GM12872 (cell line): ENCODE measurements at regions not wholly inside any gene's neighbourhood (a gene's known extent, or its start where the extent isn't known, plus 50 kb on each side); places are given as distances from the start of the nearest gene placed in this dataset.

ENCODE experiments used
- TF ChIP-seq, protein P1 (sequence below): IDR thresholded peaks from 3 replicates; pipeline ENCODE4 v1.5.1; 2011; ENCODE audit warnings: low read depth, mild to moderate bottlenecking, low read length, moderate library complexity; ENCODE audit not compliant: insufficient read depth

DNA sequence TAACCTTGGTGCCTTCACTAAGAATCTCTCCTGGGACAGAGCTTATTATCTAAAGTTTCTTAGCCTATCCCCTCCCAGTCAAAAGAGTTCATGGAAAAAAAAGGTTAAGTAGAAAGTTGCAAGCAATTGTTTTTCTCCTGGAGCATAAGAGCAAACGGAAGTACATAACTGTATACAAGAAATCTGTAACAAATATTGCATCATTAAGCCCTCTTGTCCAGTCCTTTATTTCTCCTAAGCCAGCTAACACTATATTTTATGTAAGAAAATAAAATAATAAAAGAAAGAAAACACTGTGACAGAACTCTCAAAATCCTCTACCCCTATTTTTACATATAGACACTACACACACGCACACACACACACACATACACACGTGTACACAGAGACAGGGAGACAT, 255.3 kb downstream of the NAF1 start:
- TF ChIP-seq, protein P1, sequence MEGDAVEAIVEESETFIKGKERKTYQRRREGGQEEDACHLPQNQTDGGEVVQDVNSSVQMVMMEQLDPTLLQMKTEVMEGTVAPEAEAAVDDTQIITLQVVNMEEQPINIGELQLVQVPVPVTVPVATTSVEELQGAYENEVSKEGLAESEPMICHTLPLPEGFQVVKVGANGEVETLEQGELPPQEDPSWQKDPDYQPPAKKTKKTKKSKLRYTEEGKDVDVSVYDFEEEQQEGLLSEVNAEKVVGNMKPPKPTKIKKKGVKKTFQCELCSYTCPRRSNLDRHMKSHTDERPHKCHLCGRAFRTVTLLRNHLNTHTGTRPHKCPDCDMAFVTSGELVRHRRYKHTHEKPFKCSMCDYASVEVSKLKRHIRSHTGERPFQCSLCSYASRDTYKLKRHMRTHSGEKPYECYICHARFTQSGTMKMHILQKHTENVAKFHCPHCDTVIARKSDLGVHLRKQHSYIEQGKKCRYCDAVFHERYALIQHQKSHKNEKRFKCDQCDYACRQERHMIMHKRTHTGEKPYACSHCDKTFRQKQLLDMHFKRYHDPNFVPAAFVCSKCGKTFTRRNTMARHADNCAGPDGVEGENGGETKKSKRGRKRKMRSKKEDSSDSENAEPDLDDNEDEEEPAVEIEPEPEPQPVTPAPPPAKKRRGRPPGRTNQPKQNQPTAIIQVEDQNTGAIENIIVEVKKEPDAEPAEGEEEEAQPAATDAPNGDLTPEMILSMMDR, result no peak

DNA sequence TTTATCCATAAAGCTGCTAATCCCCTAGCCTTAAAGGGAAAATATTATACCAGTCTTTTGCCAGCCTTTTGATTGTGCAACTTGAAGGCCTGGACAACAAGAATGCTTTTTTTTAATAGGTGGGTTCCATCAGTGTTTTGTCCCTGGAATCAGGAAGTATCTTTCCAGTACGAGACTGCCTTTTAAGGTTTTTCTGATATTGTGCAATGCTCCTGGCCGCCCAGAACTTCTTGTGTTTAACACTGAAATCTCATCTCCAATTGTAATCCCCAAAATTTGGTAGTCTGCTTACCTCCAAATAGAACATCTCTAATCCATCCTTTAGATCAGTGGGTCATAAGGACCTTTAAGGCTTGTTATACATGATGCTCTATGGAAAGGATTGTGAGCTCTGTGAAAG, 256.7 kb downstream of the NAF1 start:
- TF ChIP-seq, protein P1, result no peak

DNA sequence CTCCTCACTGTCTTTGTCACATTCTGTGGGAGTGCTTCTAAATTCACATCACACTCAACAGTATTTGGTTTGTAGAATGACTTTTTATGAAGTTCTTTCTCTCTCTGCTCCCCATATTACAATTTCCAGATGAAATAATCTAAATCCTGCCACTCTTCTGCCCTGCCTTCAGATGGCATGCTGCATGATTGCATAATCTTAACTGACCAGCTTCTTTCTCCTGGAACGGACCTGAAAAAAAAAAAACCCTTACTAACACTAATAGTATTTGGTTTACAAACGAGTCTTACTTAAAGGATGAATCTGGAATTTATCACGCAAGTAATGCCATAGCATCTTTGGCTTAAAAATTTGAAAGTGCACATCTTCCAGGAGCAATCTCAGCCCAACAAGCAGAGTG, 272.3 kb downstream of the NAF1 start:
- TF ChIP-seq, protein P1, result no peak

DNA sequence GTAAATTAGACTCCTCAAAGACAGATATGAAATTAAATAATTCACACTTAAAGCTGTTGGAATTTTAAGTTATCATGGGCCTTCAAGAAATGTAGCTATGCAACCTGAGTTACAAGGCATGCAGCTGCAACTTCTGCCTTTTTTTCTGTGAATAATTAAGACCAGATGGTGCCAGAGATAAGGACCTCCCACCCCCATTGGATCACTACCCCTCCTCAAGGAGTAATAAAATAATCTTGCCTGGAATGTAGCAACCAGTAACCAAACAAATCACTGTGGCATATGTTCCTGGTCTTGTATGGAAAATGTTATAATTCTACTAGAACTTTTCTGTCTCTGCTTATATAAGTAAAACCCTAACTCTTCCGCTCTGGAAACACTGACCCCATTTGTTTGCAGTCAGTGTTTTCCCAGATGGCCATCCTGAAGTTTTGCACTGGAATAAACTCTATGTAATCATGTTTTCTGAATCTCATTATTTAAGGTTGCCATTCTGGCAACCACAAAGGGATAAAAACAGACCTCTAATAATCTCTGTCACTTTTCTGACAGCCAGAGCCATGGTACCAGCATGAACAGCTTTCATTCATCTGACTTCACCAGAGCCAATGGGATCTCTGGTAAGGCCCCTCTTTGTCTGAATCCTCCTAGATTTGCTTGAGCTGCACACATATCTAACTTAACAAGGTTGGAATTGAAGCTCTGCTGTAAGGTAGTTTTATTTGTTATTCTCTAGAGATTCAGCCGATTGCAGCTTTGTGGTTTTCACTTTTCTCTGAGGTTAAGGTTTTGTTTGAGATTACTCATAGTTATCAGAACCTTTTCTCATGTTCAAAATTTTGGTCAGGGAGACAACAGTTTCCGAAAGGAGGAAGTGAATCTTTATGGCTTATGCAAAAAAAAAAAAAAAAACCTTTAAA, 274.6 kb downstream of the NAF1 start:
- TF ChIP-seq, protein P1, result no peak

DNA sequence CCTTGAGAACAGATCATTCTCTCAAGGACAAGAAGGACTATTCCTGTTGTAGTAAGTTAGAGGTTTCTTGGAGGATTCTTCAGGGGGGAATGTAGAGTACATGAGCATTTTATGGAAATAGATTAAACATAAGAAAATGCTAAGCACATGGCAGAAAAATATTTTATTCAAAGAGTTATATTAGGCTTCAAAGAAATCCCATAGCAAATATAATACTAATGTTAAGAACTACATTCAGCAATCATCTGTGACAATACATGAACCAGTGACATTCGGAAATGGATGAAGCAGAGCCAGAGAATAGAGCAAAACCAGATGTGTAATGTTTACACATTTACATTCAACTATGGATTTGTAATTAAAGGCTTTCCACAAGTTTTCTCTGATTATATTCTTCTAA, 288.6 kb downstream of the NAF1 start:
- TF ChIP-seq, protein P1, result no peak

DNA sequence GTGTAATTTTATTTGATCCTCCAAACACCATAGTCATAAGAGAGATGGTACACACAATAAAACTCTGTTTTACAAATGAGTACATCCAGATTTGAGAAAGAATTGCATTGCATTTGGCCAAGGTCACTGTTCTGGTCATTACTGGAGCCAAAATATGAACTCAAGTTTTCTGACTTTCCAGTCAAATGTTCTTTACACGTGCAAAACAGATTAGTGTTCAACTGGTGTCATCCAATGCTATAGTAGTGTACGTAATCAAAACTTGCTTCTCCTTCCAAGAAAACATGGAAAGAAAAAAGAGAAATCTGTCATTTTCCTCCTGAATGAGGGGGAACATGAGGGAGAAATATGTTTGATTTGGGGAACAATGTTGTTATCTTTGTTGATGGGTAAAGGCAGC, 291.9 kb downstream of the NAF1 start:
- TF ChIP-seq, protein P1, result no peak

DNA sequence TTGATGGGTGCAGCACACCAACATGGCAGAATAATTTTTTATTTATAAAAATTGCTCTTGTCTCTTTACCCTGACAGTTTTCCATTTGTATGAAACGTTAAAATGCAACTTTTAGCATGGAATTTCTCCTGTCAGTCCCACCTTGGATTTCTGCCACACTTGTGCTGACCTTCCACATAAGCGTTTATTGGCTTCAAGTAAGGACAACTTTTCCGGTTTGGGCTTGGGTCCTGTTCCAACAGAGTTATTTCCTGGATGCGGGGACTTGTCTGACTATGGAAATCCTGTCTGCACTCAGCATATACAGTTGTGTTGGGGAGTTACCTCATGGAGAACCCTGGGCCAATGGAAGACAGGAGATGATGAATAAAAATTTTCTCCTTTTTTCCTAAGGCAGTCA, 294.7 kb downstream of the NAF1 start:
- TF ChIP-seq, protein P1, result no peak
